ENCODE measurements at regions not wholly inside any gene's neighbourhood (a gene's known extent, or its start where the extent isn't known, plus 50 kb on each side); places are given as distances from the start of the nearest gene placed in this dataset.

DNA sequence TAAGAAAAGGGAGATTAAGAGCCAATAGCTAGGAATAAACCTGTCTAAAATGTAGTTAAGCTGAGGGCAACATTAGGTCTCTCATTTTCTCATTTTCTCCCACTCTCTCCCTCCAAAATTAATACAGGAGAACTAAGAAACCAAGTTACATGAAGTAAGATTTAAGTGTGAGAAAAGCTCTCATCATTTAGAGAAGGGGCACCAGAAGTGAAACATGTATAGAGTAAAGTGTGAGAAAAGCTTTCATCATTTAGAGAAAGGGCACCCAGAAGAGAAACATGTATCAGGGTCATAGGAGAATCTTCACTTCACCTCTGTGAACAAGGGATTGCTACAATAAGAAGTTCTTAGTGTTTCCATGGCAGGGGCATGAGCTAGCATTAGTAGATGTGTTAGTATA, 132.4 kb upstream of the CNTN1 start (continued):
- TF ChIP-seq YY1 (IDR thresholded peaks at IDR 0.05; ENCODE audit: low read depth) (no peak), CHD2 (IDR thresholded peaks at IDR 0.05; ENCODE audit: low read length, partially characterized antibody) (no peak), SMC3 (IDR thresholded peaks at IDR 0.05; ENCODE audit: low read depth, low read length) (no peak), MEF2A (IDR thresholded peaks at IDR 0.05; ENCODE audit: borderline replicate concordance, low read depth) (no peak), FOXJ3 (CRISPR knock-in tag; IDR thresholded peaks at IDR 0.05) (no peak), TAF1 (IDR thresholded peaks at IDR 0.05; ENCODE audit: borderline replicate concordance, low read depth, low read length) (no peak)
- TF ChIP-seq, protein P1, sequence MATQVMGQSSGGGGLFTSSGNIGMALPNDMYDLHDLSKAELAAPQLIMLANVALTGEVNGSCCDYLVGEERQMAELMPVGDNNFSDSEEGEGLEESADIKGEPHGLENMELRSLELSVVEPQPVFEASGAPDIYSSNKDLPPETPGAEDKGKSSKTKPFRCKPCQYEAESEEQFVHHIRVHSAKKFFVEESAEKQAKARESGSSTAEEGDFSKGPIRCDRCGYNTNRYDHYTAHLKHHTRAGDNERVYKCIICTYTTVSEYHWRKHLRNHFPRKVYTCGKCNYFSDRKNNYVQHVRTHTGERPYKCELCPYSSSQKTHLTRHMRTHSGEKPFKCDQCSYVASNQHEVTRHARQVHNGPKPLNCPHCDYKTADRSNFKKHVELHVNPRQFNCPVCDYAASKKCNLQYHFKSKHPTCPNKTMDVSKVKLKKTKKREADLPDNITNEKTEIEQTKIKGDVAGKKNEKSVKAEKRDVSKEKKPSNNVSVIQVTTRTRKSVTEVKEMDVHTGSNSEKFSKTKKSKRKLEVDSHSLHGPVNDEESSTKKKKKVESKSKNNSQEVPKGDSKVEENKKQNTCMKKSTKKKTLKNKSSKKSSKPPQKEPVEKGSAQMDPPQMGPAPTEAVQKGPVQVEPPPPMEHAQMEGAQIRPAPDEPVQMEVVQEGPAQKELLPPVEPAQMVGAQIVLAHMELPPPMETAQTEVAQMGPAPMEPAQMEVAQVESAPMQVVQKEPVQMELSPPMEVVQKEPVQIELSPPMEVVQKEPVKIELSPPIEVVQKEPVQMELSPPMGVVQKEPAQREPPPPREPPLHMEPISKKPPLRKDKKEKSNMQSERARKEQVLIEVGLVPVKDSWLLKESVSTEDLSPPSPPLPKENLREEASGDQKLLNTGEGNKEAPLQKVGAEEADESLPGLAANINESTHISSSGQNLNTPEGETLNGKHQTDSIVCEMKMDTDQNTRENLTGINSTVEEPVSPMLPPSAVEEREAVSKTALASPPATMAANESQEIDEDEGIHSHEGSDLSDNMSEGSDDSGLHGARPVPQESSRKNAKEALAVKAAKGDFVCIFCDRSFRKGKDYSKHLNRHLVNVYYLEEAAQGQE (IDR thresholded peaks at IDR 0.05; ENCODE audit: low read depth, low read length): no peak

DNA sequence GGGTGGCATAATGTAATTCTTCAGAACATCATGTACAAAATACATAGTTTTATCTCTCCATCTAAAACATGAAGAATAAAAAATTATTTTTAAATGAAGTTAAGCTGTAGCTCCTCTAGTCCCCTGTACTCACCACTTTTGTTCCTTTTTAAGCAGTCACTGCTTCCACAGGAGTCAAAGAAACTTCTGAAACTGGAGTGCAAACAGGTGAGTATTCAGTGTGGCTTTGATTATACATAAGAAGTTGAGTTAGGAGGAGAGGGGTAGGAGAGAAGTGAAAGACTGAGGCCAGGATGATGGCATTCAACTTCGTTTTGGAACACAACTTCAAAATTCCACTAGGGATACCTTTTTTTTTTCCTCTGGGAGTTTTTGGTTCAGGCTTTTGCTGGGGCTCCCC, 131.4 kb upstream of the CNTN1 start:
- no peak overlapping the region for H3K4me3 ChIP-seq (ENCODE audit: low read depth in 2 of 2, low read length in 1 of 2)
- H3K9me3 ChIP-seq: no peaks in the 10 kb centered on the region
- no peaks in the 10 kb centered on the region for H3K36me3 ChIP-seq (replicated peaks in 1 of 2; ENCODE audit: control insufficient read depth in 1 of 2, insufficient read depth in 2 of 2, low read length in 1 of 2)
- 10% methylated on average over 1 of the region's 1 CpG for WGBS (ENCODE audit: low lambda C conversion rate)
- ChIA-PET POLR2A (no interaction called here), CTCF (no interaction called here)
- no peak for DNase-seq
- H4K20me1 ChIP-seq (ENCODE audit: insufficient read depth): no peaks in the 10 kb centered on the region
- no peaks in the 10 kb centered on the region for H3K79me2 ChIP-seq (ENCODE audit: insufficient read depth)
- H3K4me2 ChIP-seq: no peak overlapping the region
- no peak overlapping the region for H3K9ac ChIP-seq
- no peaks in the 10 kb centered on the region for H3F3A ChIP-seq (replicated peaks; ENCODE audit: insufficient read depth)
- no peak overlapping the region for H3K27ac ChIP-seq (ENCODE audit: low read depth in 2 of 2, low read length in 1 of 2)
- H2AFZ ChIP-seq (ENCODE audit: low read depth): no peak overlapping the region
- H3K9me2 ChIP-seq: no peaks in the 10 kb centered on the region
- H3K27me3 ChIP-seq (ENCODE audit: insufficient read depth): no peaks in the 10 kb centered on the region
- peaks cover 0 to 3% of the 10 kb centered on the region in 2 experiments; a peak in 2 of 4 replicates for H3K4me1 ChIP-seq (ENCODE audit: control insufficient read depth in 1 of 2, insufficient read depth in 2 of 2, low read depth in 1 of 2, low read length in 1 of 2)
- TF ChIP-seq TEAD4 (IDR thresholded peaks at IDR 0.05; ENCODE audit: borderline replicate concordance, insufficient read depth): no peak
- no peak for TF ChIP-seq SIN3A (IDR thresholded peaks at IDR 0.05; ENCODE audit: borderline replicate concordance, low read depth, low read length)
- no peak for TF ChIP-seq RXRA (IDR thresholded peaks at IDR 0.05; ENCODE audit: borderline replicate concordance, low read depth)
- TF ChIP-seq, protein P2, sequence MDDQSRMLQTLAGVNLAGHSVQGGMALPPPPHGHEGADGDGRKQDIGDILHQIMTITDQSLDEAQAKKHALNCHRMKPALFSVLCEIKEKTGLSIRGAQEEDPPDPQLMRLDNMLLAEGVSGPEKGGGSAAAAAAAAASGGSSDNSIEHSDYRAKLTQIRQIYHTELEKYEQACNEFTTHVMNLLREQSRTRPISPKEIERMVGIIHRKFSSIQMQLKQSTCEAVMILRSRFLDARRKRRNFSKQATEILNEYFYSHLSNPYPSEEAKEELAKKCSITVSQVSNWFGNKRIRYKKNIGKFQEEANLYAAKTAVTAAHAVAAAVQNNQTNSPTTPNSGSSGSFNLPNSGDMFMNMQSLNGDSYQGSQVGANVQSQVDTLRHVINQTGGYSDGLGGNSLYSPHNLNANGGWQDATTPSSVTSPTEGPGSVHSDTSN (IDR thresholded peaks at IDR 0.05): no peak
- TF ChIP-seq SMC3 (IDR thresholded peaks at IDR 0.05; ENCODE audit: low read depth, low read length): no peak
- no peak for TF ChIP-seq GABPA (IDR thresholded peaks at IDR 0.05; ENCODE audit: low read depth)
- no peak for TF ChIP-seq FOSL2 (IDR thresholded peaks at IDR 0.05; ENCODE audit: borderline replicate concordance, low read depth)
- no peak for TF ChIP-seq NFIC (IDR thresholded peaks at IDR 0.05; ENCODE audit: borderline replicate concordance)
- no peak for TF ChIP-seq POLR2AphosphoS5 (IDR thresholded peaks at IDR 0.05; ENCODE audit: low read depth, low read length)
- TF ChIP-seq FOXJ3 (CRISPR knock-in tag; IDR thresholded peaks at IDR 0.05): no peak
- no peak for TF ChIP-seq MEF2A (IDR thresholded peaks at IDR 0.05; ENCODE audit: borderline replicate concordance, low read depth)
- TF ChIP-seq RFX5 (IDR thresholded peaks at IDR 0.05; ENCODE audit: low read length): no peak
- no peak for TF ChIP-seq TCF12 (IDR thresholded peaks at IDR 0.05)
- TF ChIP-seq, protein P1 (IDR thresholded peaks at IDR 0.05; ENCODE audit: low read depth, low read length): no peak
- TF ChIP-seq EZH2phosphoT487 (IDR thresholded peaks at IDR 0.05; ENCODE audit: borderline replicate concordance, low read depth): no peak
- TF ChIP-seq RAD21 (IDR thresholded peaks at IDR 0.05; ENCODE audit: low read length): no peak
- TF ChIP-seq, protein P3, sequence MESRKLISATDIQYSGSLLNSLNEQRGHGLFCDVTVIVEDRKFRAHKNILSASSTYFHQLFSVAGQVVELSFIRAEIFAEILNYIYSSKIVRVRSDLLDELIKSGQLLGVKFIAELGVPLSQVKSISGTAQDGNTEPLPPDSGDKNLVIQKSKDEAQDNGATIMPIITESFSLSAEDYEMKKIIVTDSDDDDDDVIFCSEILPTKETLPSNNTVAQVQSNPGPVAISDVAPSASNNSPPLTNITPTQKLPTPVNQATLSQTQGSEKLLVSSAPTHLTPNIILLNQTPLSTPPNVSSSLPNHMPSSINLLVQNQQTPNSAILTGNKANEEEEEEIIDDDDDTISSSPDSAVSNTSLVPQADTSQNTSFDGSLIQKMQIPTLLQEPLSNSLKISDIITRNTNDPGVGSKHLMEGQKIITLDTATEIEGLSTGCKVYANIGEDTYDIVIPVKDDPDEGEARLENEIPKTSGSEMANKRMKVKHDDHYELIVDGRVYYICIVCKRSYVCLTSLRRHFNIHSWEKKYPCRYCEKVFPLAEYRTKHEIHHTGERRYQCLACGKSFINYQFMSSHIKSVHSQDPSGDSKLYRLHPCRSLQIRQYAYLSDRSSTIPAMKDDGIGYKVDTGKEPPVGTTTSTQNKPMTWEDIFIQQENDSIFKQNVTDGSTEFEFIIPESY (IDR thresholded peaks at IDR 0.05; ENCODE audit: borderline replicate concordance, low read depth): no peak
